PC-9 (cell line): ENCODE measurements at regions not wholly inside any gene's neighbourhood (a gene's known extent, or its start where the extent isn't known, plus 50 kb on each side); places are given as distances from the start of the nearest gene placed in this dataset.

Experiments
- BruUV-seq: library from RNA; stranded (reverse); fragments of 400-500 nt; replicated peaks from 2 replicates; lab custom pipeline; 2021; lab: Mats Ljungman, UMichigan
- CTCF ChIA-PET: fragments of 300-600 bp; sonication (Branson Sonifier 250); formaldehyde crosslinking; loops from one replicate; lab custom pipeline; 2022; ENCODE audit warnings: antibody characterized with exemption; lab: Charles Lee
- POLR2A ChIA-PET: fragments of 300-600 bp; sonication (Branson Sonifier 250); formaldehyde crosslinking; loops from one replicate; lab custom pipeline; 2022; ENCODE audit warnings: antibody characterized with exemption; ENCODE audit not compliant: unreplicated experiment; lab: Charles Lee
- DNase-seq, 2 experiments: peaks; one replicate each; pipeline versions ENCODE4 v3.0.0 to v3.0.0-alpha.2; 2015 to 2022; ENCODE audit warnings: mixed read lengths in 1 of 2
- H2AFZ ChIP-seq: fragments of 200-600 bp; sonication (generic); 2 replicates; pipeline ENCODE4 v1.8.1; 2017; ENCODE audit warnings: antibody characterized with exemption
- H3F3A ChIP-seq: fragments of 200-600 bp; sonication (generic); 2 replicates; pipeline ENCODE4 v1.8.1; 2017; ENCODE audit warnings: antibody characterized with exemption, mild to moderate bottlenecking, low read depth; ENCODE audit not compliant: insufficient read depth
- H3K27ac ChIP-seq: fragments of 200-600 bp; sonication (generic); 2 replicates; pipeline ENCODE4 v1.6.1; 2016; ENCODE audit warnings: mixed run types
- H3K27me3 ChIP-seq: fragments of 200-600 bp; sonication (generic); 2 replicates; pipeline ENCODE4 v1.6.1; 2016; ENCODE audit warnings: low read depth, mixed run types; ENCODE audit not compliant: insufficient read depth
- H3K36me3 ChIP-seq: fragments of 200-600 bp; sonication (generic); 2 replicates; pipeline ENCODE4 v1.6.1; 2016; ENCODE audit warnings: low read depth, mixed run types
- H3K4me1 ChIP-seq: fragments of 200-600 bp; sonication (generic); replicated peaks from 2 replicates; pipeline ENCODE4 v1.6.1; 2016; ENCODE audit warnings: mixed run types; ENCODE audit not compliant: insufficient read depth
- H3K4me2 ChIP-seq: fragments of 200-600 bp; sonication (generic); 2 replicates; pipeline ENCODE4 v1.6.1; 2017; ENCODE audit warnings: mixed run types
- H3K4me3 ChIP-seq: fragments of 200-600 bp; sonication (generic); 2 replicates; pipeline ENCODE4 v1.6.1; 2016; ENCODE audit warnings: mixed run types
- H3K79me2 ChIP-seq: fragments of 200-600 bp; sonication (generic); 2 replicates; pipeline ENCODE4 v1.6.1; 2017; ENCODE audit warnings: low read depth, mixed run types
- H3K9me2 ChIP-seq: fragments of 200-600 bp; sonication (generic); 2 replicates; pipeline ENCODE4 v1.8.1; 2017; ENCODE audit warnings: mild to moderate bottlenecking; ENCODE audit not compliant: insufficient read depth
- H3K9me3 ChIP-seq: fragments of 200-600 bp; sonication (generic); 2 replicates; pipeline ENCODE4 v1.8.1; 2016; ENCODE audit warnings: low read depth; ENCODE audit not compliant: insufficient read depth
- H4K20me1 ChIP-seq: fragments of 200-600 bp; sonication (generic); 2 replicates; pipeline ENCODE4 v1.8.1; 2017; ENCODE audit not compliant: insufficient read depth
- CTCF ChIP-seq: fragments of 200-600 bp; sonication (generic); conservative IDR thresholded peaks from 2 replicates; pipeline ENCODE4 v1.6.1; 2017; ENCODE audit warnings: mixed run types, antibody characterized with exemption, mild to moderate bottlenecking, moderate library complexity
- EZH2 ChIP-seq: fragments of 200-600 bp; sonication (generic); IDR thresholded peaks from 2 replicates; pipeline ENCODE4 v1.8.0; 2017; ENCODE audit warnings: antibody characterized with exemption, low read depth
- intact Hi-C: fragments of 100-400 bp; cut with micrococcal nuclease; formaldehyde crosslinking; loops from one replicate; pipeline ENCODE4 v1.10.0; 2022; ENCODE audit not compliant: unreplicated experiment

GRCh38 chr20:56171087-56172012 lies 77.2 kb upstream of the MC3R start:
- Histone ChIP-seq H3F3A (no peaks in the 10 kb centered on the region), H3K9me2 (no peaks in the 10 kb centered on the region), H3K27me3 (peaks cover 28% of the 10 kb centered on the region), H3K4me3 (no peak overlapping the region), H3K79me2 (no peaks in the 10 kb centered on the region), H3K36me3 (no peaks in the 10 kb centered on the region), H3K9me3 (no peaks in the 10 kb centered on the region), H3K27ac (no peak overlapping the region), H2AFZ (no peak overlapping the region), H3K4me1 (no peaks in the 10 kb centered on the region), H4K20me1 (no peaks in the 10 kb centered on the region), H3K4me2 (no peak overlapping the region)
- POLR2A ChIA-PET = no interaction called here
- no peak for DNase-seq
- CTCF ChIA-PET = interaction anchor here (0.6 kb wide), 1 partner anchor 1327 kb away, joined by 5 read pairs; no protein-coding TSS in a partner anchor
- no TSS peak for BruUV-seq
- intact Hi-C loops = no loop called here
- TF ChIP-seq EZH2 = no peak
- TF ChIP-seq CTCF = peak; percentile 42

- no peaks in the 10 kb centered on the region for H3K9me3 ChIP-seq
- ChIA-PET POLR2A (no interaction called here), CTCF (interaction anchor here (0.6 kb wide), 1 partner anchor 97 kb away, joined by 3 read pairs; no protein-coding TSS in a partner anchor)
- no peak overlapping the region for H3K4me2 ChIP-seq
- no peaks in the 10 kb centered on the region for H3K36me3 ChIP-seq
- DNase-seq = no peak
- no peak overlapping the region for H2AFZ ChIP-seq
- H3K4me3 ChIP-seq = no peak overlapping the region
- H3K27ac ChIP-seq = no peak overlapping the region
- no peaks in the 10 kb centered on the region for H4K20me1 ChIP-seq
- no TSS peak for BruUV-seq
- no peaks in the 10 kb centered on the region for H3K9me2 ChIP-seq
- H3K27me3 ChIP-seq = peaks cover 42% of the 10 kb centered on the region
- no peaks in the 10 kb centered on the region for H3F3A ChIP-seq
- TF ChIP-seq EZH2 = no peak
- intact Hi-C loops = no loop called here
- H3K4me1 ChIP-seq = no peaks in the 10 kb centered on the region
- H3K79me2 ChIP-seq = no peaks in the 10 kb centered on the region
Observed at GRCh38 chr20:56173438-56173837, 75.1 kb upstream of the MC3R start.

GRCh38 chr20:56174416-56174815 lies 74.1 kb upstream of the MC3R start:
- Histone ChIP-seq H2AFZ (no peak overlapping the region), H3K36me3 (no peaks in the 10 kb centered on the region), H3K4me3 (no peak overlapping the region), H3K79me2 (no peaks in the 10 kb centered on the region), H3K4me2 (no peak overlapping the region), H3K9me3 (no peaks in the 10 kb centered on the region), H3K27me3 (peaks cover 50% of the 10 kb centered on the region), H3K4me1 (no peaks in the 10 kb centered on the region), H3K9me2 (no peaks in the 10 kb centered on the region), H3K27ac (no peak overlapping the region), H3F3A (no peaks in the 10 kb centered on the region), H4K20me1 (no peaks in the 10 kb centered on the region)
- TF ChIP-seq EZH2 = no peak
- TF ChIP-seq CTCF = no peak
- BruUV-seq = no TSS peak
- POLR2A ChIA-PET = no interaction called here
- DNase-seq = no peak
- CTCF ChIA-PET = no interaction called here
- intact Hi-C loops = no loop called here
